ENCODE measurements at regions not wholly inside any gene's neighbourhood (a gene's known extent, or its start where the extent isn't known, plus 50 kb on each side); places are given as distances from the start of the nearest gene placed in this dataset.

DNA sequence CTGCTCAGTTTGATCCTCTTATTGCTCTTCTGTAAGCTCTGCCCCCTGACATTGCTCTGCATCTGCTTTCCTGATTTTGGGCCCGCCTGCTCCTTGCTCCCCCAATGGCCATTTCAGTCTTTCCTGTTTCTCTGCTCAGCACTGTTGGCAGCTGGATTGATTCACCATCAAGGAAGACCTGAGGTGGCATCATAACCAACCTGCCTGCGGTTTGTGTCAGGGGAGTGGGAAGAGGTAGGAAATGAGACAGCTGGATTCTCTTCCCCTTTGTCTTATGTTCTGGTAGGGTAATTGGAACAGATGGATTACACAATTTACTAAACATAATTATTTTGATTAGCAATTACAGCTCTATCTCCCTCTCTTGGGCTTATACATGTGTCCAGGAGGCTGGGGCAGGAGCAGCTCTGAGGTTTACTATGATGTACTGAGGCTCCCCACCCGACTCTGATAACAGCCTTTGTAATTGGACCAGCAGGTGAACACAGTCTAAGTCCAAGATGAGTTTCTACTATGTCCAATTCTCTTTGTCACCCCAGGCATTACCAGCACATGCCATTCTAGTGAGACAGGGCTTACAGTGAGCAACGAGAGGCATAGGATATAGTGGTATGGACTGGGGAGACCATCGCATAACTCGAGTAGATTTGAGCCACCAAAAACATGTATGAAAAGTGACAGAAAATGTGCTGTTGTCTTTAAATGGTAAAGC lies 151.8 kb upstream of the MMADHC start:
- TF ChIP-seq, protein P1, sequence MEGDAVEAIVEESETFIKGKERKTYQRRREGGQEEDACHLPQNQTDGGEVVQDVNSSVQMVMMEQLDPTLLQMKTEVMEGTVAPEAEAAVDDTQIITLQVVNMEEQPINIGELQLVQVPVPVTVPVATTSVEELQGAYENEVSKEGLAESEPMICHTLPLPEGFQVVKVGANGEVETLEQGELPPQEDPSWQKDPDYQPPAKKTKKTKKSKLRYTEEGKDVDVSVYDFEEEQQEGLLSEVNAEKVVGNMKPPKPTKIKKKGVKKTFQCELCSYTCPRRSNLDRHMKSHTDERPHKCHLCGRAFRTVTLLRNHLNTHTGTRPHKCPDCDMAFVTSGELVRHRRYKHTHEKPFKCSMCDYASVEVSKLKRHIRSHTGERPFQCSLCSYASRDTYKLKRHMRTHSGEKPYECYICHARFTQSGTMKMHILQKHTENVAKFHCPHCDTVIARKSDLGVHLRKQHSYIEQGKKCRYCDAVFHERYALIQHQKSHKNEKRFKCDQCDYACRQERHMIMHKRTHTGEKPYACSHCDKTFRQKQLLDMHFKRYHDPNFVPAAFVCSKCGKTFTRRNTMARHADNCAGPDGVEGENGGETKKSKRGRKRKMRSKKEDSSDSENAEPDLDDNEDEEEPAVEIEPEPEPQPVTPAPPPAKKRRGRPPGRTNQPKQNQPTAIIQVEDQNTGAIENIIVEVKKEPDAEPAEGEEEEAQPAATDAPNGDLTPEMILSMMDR (IDR thresholded peaks at IDR 0.05): no peak
- TF ChIP-seq POLR2A (IDR thresholded peaks at IDR 0.05): no peak
